ENCODE measurements at regions not wholly inside any gene's neighbourhood (a gene's known extent, or its start where the extent isn't known, plus 50 kb on each side); places are given as distances from the start of the nearest gene placed in this dataset.
"Not testable (repeated sequence)": the region's sequence is repeated elsewhere in the genome, so short reads cannot be mapped to it uniquely, and the experiment has no call there.

DNA sequence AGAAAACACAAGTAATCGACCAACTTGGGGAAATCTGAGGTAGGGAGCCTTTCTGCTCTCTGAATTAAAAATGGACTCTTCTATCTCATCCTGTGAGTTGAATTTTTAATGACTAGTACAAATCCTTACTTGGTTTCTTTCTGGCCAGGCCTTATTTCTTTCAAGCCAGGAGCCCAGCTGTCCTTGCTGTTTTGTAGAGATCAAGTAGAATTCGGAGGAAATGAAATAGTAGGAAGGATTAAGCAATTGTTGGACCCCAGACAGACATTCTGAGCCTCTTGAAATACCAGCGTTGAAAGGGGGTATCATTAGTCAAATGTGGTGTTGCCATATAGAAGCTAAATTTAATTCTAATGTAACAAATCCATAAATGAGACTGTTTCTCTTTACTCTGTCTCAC is 53.7 kb upstream of the SMIM15 start:
- no peak for DNase-seq (ENCODE audit: low spot score)
- intact Hi-C loops (cut with DNase I), result no loop called here

DNA sequence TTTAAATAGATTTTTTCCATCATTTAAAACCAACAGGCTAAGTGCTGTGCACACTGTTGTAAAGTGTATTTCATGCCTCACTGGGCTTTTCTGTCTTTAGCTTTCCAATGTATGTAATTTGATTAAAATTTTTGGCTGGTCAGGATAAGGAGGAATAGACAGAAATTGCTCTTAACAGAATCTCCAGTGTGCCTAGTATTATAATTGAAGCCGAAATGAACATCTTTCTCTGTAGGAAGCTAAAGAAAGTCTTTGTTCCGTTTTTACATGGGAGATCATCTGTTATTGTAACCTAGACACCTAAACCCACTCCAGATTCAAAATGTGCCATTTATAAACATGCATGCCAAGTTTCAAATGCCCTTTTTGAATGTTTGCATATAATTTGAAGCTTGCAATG is 54.5 kb upstream of the SMIM15 start:
- intact Hi-C loops (cut with DNase I), result no loop called here
- no peak for DNase-seq (ENCODE audit: low spot score)

DNA sequence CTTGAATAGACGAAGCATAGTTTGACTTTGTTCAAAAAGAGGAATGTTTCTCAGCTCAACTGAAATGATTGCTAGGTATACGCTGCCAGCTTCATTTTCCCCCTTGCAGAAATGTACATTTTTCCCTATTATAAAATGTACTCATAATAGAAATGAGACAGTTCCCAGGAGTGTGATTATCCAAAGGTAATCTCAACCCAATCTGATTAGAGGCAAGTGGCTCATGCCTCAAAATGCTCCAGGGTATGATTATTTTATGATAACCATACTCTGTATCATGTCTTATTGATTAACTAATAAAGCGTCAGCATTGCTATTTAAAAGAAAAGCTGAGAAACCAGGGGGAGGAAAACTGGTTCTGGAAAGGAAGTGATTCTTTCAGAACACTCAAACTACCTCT is 54.9 kb upstream of the SMIM15 start:
- DNase-seq (ENCODE audit: low spot score), result no peak
- intact Hi-C loops (cut with DNase I), result no loop called here

DNA sequence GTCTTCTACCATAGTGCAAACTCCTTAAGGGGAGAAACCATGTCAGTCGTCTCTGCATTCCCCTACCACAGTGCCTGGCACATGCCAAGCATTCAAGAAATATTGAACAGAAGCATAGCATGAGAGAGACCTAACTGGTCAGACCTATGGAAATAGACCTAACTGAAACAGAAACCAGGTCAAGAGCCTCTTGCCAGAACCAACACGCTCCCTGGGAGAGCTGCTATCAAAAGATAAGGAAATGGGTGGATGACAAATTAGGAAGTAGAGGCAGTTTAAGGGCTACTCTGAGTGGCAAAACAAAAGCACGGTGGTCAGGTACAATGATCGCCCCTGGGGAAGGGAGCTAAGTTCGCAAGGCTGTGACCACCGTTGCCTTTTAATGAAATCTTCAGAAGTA is 66.0 kb upstream of the SMIM15 start:
- no peak for DNase-seq (ENCODE audit: low spot score)
- intact Hi-C loops (cut with DNase I), result no loop called here

DNA sequence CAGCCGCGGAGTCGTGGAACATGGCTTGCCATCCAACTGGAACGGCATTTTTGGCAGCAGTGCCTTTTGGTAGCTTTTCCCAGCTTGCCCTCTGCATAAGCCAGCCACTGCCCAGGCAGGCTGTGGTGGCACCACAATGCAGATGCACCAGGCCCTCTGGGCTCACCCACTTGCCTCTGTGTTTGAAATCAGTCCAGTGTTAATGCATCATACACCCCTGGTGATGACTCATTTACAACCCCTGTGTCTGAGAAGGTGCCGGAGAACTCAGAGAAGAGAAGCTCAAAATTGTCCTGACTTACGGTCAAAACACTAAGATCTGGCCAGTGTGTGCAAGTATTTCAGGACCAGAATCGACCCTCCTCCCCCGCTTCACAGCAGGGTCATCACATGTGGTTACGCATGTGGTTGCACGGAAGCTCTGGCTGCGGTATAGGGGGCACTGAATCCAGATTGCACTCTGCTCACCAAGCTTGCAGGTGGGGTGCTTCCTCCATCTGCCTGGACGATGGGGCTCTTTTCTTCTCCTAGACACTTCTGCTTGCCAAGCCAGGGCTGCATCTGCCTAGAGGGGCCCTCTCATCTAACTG is 66.5 kb upstream of the SMIM15 start:
- intact Hi-C loops (cut with DNase I), result no loop called here
- no peak for DNase-seq (ENCODE audit: low spot score)

DNA sequence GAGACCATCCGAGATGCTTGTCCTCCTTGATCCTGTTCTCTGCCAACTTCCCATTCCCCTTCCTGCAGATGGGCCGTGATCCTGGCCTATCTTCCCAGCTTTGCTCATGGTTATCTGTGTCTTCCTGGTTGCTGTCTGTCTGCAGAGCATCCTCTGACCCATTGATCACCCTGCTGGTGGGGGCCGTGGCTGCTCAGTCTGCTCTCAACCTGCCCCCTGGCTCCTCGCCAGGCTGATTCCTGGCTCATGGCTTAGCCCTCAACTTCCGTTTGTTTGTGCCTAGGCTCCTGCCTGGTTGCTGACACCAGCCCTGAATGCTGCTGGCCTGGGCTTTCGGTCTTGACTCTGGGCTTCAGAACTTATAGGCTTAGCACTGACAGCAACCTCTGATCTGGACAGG is 67.1 kb upstream of the SMIM15 start:
- DNase-seq (ENCODE audit: low spot score), result no peak
- intact Hi-C loops (cut with DNase I), result no loop called here

DNA sequence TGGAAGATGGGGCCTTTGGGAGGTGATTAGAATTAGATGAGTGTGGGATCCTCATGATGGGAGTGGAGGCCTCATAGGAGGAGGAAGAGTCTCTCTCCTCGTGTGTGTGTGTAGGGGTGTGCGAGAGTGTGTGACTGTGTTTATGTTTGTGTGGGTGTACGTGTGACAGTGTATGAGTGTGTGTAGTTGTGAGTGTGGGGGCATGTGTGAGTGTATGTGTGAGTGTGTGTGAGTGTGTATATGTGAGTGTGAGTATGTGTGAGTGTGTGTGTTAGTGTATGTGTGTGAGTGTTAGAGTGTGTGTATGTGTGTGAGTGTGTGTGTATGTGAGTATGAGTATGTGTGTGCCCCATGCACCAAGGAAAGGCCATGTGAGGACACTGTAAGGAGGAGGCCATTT is 68.2 kb upstream of the SMIM15 start:
- intact Hi-C loops (cut with DNase I), result no loop called here
- no peak for DNase-seq (ENCODE audit: low spot score)

DNA sequence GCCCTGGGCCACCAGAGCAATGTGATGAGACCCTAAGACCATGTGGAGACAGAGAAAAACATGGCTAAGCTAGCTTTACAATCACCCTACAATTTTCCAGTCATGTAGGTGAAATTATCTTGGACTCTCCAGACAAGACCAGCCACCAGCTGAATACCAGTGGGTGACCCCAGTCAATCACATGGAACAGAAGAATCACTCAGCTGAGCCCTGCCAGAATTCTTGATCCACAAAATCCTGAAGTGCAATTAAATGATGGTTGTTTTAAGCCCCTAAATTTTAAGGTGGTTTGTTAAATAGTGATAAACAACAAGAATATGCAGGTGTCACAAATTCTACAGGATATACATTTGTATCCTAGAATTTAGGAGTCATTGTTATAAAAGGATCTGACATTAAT is 69.5 kb upstream of the SMIM15 start:
- intact Hi-C loops (cut with DNase I), result no loop called here
- no peak for DNase-seq (ENCODE audit: low spot score)

DNA sequence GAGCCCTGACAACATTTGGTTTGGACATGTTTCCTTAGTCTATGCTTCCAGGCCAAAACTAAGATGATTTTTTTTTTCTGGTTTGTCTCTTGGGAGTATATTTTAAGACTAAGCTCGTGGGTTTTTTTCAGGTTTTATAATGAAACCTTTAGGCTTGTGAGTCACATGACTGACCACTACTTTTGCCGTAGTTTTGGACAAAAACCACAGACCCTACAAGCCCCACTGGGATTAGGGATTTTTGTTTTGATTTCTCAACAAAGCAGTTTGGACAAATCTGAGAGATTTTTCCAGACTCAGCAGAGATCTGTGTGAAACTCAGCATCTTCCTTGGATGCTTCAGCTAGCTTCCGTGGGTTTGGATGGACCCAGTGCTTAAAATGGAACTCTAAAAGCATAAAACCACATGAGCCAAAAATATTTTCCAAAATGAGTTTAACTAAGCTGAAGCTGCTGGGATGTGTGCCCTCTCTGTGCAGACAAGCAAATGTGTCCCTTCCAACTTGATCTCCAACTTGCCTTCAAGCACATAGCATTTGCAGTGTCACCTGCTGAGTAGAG is 70.3 kb upstream of the SMIM15 start:
- DNase-seq (ENCODE audit: low spot score), result no peak
- intact Hi-C loops (cut with DNase I), result no loop called here

DNA sequence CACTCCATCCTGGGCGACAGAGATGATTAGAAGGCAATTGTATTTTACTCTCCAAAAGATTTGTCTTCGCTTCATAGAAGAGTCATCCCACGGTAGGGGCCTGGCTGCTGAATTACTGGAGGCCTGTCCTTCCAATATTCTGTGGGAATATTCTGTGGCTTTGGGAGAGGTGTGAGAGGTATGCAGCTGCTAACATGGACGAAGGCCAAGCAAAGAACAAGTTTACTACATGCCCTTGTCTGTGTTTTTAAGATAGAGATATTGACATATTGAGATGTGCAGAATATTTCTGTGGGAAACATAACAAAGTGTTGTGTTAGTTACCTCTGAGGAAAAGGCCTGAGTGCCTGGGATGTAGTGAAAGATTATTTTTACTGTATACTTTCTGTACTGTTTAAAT is 71.8 kb upstream of the SMIM15 start:
- intact Hi-C loops (cut with DNase I), result no loop called here
- DNase-seq (ENCODE audit: low spot score), result no peak

DNA sequence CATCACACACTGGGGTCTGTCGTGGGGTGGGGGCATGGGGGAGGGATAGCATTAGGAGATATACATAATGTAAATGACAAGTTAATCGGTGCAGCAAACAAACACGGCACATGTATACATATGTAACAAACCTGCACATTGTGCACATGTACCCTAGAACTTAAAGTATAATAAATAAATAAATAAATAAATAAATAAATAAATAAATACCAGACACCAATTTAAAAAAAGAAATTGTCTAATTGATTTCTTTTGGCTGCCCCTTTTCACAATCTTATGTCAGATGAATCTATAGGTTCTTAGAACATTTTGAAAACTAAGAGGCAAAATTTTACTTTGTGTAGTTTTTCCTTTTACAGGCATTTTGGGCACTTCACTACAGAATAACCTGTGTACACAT is 74.4 kb upstream of the SMIM15 start:
- DNase-seq (ENCODE audit: low spot score); intact Hi-C loops (cut with DNase I): not testable (repeated sequence)

DNA sequence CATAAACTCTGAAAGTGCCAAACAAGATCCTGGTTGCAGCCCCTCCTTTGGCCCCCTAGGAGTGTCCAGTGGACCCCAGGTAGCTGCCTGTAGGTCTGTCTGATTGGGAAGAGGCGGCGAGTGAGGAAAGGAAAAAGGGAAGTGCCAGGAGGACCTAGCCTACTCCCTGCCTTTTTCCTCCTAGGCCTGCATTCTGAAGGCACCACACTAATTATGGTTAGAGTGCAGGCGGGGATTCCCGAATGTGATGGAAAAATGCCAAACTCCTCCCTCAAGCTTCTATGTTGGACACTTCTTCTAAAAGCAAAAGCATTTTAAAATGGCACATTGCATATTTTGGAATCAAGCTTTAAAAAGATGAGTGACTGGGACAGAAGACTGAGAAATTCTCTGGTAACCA is 83.2 kb upstream of the SMIM15 start:
- intact Hi-C loops (cut with DNase I), result no loop called here
- DNase-seq (ENCODE audit: low spot score), result no peak

DNA sequence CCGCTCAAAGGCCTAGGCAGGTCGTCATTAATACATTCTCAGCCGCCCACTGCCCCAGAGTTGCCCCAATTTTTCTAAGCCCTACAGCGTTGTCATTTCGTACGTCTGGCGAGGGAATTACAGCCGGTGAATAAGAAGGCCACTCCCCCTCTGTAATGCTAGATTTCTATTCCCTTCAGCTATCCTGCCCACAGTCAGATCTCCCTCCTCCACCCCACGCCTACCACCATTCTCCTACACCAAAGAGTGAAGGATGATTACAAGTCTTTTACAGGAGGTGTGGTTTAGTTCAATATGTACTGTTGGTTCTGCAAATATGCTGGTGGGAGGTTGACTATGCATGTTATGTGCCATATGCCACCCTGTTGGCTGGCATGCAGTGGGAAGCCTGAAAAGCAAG is 83.7 kb upstream of the SMIM15 start:
- intact Hi-C loops (cut with DNase I), result no loop called here
- DNase-seq (ENCODE audit: low spot score), result no peak

DNA sequence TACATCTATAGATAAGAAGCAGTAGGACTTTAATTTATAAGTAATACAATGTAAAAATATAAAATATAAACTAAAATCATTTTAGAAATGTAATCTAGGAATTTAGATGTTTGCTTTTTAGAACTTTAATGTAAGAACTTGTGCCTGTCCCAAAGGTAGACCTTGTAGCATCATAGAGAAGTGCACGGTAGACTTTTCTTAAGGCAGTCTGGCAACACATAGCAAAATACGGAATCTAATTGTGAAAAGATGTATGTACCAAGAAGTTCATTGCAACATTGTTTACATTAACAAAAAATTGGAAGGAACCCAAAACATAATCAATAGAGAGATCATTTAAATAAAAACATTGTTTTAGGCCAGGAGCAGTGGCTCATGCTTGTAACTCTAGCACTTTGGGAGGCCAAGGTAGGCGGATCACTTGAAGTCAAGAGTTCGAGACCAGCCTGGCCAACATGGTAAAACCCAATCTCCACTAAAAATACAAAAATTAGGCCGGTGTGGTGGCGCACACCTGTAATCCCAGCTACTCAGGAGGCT is 84.6 kb upstream of the SMIM15 start:
- intact Hi-C loops (cut with DNase I), result no loop called here
- no peak for DNase-seq (ENCODE audit: low spot score)

DNA sequence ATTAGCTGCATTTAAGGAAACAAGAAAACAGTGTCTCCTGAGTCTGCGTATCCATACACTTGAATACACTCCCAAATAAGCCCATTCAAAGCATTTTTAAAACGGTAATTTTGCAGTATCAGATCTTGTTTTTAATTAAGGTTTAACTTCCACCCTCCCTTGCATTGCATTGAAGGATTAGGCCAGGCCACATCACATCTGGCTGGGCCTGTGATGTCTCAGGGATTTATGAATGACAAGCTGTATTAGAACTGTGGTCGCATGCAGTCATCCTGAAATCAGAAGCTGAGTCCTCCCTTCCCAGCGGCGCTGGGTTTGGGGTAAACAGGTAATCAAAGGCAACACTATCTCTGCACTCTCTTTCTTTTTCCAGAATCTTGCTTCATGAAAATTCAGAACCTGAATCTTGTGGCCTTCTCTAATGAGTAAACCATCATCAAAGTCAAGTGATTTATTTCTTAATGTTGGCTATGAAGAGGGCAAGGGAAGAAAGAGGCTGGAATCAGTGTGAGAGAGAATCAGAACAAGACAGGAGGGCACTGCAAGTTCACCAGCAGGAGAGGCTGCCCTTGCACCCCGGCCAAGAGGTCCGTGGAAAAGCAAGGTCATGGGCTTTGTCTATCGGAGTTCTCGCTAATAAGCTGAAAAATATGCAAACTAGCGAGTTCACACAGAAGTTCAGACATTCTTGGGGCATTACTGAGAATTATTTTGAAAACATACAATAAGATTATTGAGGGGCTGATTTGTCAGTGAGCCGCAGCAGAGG is 80.0 kb upstream of the ZSWIM6 start:
- intact Hi-C loops (cut with DNase I), result no loop called here
- no peak for DNase-seq (ENCODE audit: low spot score)

DNA sequence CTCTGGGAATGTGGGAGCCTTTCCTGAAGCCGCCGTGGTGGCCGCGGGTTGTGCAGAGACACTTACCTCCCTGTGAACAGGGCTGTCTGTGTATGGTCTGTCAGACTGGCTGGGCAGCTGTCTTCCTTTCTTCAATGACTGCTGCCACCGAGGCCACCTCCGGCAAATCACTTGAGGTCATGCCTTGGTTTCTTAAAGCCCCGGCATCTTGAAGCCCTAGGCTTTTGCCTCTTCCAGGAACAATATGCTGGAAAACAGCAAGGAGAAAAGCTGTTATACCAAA is 79.5 kb upstream of the ZSWIM6 start:
- no peak for DNase-seq (ENCODE audit: low spot score)
- intact Hi-C loops (cut with DNase I), result no loop called here

DNA sequence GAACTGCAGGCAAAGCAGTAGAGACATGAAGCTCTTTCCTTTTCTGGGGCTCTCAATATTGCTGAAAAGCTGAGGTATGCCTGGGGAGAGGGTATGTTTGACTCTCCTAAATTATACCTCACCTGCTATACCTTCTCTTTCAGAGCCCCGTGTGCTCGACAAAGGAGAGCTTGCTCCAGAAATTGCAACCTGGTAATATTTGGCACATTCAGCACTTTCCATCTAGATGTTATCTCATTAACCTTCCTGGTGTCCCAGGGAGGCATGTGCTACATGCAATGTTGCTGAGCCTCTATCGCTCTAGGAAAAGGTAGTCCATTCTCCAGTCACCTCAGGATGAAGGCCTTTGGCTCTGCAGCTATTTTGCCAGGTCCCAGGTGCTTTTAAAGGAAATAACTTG is 78.5 kb upstream of the ZSWIM6 start:
- intact Hi-C loops (cut with DNase I), result no loop called here

DNA sequence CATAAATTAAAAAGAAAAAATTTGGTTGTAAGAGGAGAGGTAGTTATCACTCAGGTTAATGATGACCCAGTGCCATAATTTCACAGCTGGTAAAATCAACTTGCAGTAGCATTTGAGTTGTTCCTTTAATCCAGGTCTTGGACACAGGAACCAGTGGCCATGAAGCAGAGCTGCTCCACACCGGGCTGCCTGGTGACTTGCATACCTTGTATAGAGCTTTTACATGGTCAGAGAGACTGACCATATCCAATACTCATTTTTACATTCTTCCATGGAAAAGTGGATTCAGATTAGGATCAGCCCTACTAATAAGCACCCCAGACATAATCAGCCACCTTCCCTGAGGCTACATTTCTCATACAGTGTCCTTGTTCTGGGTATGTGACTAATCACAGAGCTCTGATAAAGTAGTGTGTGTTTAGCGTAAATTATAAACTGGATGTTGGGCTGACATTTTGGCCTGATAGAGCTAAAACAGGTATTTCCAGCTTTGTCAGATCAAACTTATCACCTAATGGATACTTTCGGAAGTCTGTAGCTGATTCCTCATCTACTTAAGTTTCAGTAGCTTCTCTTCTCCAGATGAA is 77.0 kb upstream of the ZSWIM6 start:
- DNase-seq (ENCODE audit: low spot score), result no peak
- intact Hi-C loops (cut with DNase I), result no loop called here

More for the DNA sequence above, 78.5 kb upstream of the ZSWIM6 start:
- DNase-seq (ENCODE audit: low spot score), result no peak

DNA sequence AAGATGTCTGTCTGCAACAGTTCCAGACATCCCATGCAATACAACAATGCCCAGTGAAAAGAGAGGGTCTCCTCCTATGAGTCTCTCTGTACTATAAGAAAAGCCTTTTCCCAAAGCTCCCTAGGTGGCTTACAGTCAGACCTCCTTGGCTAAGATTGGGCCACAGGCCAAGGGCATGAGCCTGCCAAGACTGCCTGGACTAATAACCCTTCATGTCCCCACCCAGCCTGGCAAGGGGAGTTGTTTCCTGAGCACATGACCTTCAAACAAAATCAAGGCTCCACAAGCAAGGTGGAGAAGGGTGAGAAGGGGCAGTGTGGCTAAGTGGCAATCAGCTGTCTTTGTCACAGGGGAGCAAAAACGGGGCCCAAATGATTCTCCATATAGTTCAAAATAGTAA is 75.6 kb upstream of the ZSWIM6 start:
- intact Hi-C loops (cut with DNase I), result no loop called here

DNA sequence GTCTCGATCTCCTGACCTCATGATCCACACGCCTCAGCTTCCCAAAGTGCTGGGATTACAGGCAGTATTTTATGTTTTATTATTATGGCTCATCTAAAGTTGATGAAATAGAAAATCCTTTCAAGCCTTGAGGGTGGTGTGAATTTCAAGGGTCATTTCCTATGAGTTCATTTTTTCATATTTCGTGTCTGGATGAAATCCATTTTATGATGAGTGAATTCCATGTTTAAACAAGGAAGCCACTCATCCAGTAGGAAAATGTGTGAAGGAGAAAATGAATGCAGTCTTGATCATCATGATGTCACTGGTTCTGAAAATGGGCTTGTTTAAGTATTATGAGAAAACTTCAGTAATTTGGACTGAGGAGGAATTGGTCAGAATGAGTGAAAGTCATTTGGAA is 74.6 kb upstream of the ZSWIM6 start:
- intact Hi-C loops (cut with DNase I), result no loop called here
- no peak for DNase-seq (ENCODE audit: low spot score)

More for the DNA sequence above, 75.6 kb upstream of the ZSWIM6 start:
- DNase-seq (ENCODE audit: low spot score), result no peak

DNA sequence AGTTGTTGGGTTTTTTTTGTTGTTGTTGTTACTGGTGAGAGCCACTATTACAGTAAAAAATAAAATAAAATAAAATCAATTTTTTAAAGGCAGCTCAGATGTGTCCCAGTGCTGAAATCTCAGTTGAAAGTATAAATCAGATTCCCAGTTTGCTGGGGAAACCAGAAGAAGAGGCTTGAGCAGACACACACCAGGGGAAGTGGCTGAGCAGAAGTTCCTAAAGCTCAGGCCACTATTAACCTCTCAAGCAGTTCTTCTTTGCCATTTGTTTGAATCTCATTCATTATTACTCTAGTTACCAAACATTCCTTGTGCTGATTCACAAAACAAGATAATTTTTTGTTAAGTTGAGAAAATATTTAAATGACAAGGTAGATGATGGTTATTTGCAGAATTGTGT is 70.9 kb upstream of the ZSWIM6 start:
- no peak for DNase-seq (ENCODE audit: low spot score)
- intact Hi-C loops (cut with DNase I), result no loop called here

Data from cardiac septum (tissue), 1 donor.